GM21737 (cell line): ENCODE measurements at regions not wholly inside any gene's neighbourhood (a gene's known extent, or its start where the extent isn't known, plus 50 kb on each side); places are given as distances from the start of the nearest gene placed in this dataset.
"Not testable (repeated sequence)": the region's sequence is repeated elsewhere in the genome, so short reads cannot be mapped to it uniquely, and the experiment has no call there.

Experiments
- ATAC-seq: cut with Tn5 transposase; IDR thresholded peaks from one replicate; pipeline ENCODE4 v1.9.1; 2021; ENCODE audit warnings: mild to moderate bottlenecking, moderate library complexity; ENCODE audit not compliant: unreplicated experiment

- no peak for ATAC-seq
Measured at GRCh38 chr7:118898284-118898683, 673.8 kb downstream of the ANKRD7 start.

- ATAC-seq: no peak
Measured at GRCh38 chr7:118902600-118902999, 678.1 kb downstream of the ANKRD7 start.

GRCh38 chr7:118907911-118908527 lies 683.5 kb downstream of the ANKRD7 start:
- ATAC-seq: no peak

GRCh38 chr7:118916120-118916519 lies 691.6 kb downstream of the ANKRD7 start:
- not testable (repeated sequence) for ATAC-seq

DNA sequence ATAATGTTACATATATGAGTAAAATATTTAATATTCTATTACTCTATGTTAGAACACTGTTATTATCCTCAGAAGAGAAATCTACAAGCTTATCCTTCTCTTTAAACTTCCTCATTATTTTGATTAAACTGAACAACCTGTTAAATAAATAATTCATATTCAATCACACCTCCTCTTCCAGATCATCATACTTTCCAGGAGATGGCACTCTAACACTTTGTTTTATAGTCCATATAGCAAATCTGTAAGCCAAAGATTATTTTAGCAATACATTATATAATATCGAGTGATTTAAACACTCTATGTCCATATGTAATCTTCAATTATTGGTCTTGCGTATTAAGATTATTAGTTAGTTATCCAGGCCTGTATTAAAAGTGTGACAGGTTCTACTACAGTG lies 694.1 kb downstream of the ANKRD7 start:
- no peak for ATAC-seq

DNA sequence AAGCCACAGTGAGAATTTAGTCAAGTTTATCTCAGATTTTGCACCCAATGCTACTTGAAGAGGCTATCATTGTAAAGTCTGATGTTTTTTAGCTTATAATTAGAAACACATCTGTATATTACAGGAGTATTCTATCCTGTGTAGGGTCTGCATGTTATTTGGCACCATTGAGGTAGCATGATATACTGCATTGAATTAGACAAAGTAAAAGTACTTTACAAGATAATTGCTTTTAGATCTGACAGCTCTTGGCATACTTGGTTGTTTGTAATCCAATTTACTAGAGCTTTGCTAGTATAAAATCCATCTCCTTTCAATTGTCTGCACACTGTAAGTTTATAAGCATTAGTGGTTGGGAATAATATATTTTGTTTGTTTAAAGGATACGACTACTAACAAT lies 714.3 kb downstream of the ANKRD7 start:
- no peak for ATAC-seq

DNA sequence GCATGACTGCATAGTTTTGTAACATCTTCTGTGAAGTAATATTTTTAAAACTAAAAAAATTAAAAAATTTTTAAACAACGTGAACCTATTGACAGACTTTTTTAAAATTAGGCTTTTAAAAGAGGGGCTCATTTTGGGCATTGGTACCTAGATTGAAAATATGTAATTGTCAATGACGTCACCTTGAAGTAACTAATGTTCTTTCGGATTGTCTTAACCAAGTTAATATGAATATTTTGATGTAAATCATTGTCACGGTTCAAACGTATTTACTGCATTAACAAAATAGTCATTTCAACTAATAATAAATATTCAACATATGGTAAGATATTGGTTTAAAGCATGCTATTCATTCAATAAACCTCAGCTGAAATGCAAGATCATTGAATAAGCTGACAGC lies 719.8 kb downstream of the ANKRD7 start:
- ATAC-seq: no peak

GRCh38 chr7:118945911-118946682 lies 721.6 kb downstream of the ANKRD7 start:
- no peak for ATAC-seq

DNA sequence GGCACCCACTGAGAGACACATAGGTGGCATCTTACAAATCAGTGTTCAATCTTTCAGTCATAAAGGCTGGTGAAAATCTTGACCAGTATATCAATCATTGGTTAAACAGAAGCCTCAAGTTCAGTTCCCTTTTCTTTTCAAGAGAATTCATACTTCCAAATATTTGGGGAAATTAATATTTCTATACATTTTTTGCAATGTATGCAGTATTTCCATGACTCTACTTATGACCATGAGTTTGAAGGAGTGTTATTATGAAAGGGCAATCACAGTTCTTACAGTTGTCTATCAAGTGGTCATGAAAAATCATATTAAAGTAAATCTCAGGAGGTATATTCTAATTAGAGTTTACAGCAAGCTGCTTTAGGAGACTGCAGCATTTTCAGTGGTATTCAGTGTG lies 724.0 kb downstream of the ANKRD7 start:
- ATAC-seq: no peak

GRCh38 chr7:118949031-118949430 lies 724.5 kb downstream of the ANKRD7 start:
- ATAC-seq: no peak

DNA sequence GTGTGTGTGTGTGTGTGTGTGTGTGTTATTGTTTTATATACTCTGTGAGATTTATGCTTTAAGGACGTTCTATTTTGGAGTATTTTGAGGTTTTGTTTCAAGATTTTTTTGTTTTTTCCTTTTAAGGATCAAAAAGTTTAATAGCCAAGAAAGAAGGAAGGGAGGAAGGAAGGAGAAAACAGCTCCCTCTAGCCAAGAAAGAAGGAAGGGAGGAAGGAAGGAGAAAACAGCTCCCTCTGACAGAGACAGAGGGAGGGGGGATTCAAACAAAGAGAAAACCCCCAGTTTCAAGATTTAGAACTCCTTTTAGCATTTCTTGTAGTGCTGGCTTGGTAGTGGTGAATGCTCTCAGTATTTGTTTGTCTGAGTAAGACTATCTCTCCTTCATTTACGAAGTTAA lies 731.8 kb downstream of the ANKRD7 start:
- ATAC-seq: not testable (repeated sequence)

DNA sequence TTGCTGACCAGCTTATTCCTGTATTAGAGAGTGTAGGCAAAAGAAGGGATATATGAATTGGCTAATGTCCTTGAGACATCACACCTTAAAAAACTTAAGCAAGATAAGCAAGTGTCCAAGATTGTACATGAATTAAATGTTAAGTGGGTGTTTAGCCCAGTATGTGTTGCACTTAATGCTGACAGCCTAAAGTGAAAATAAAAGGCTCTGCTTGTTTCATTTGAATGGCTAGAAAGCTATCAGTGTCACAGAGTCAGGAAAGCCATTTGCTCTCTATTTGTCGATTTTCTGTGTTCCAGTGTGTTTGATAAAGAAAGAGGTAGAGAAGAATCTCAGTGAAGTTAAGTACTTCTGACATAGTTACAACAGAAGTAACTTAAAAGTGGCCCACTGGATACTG lies 744.9 kb downstream of the ANKRD7 start:
- ATAC-seq: no peak

GRCh38 chr7:118971706-118972105 lies 747.2 kb downstream of the ANKRD7 start:
- ATAC-seq: no peak

GRCh38 chr7:118974836-118975235 lies 750.3 kb downstream of the ANKRD7 start:
- ATAC-seq: no peak

- no peak for ATAC-seq
Measured at GRCh38 chr7:118995350-118995749, 770.8 kb downstream of the ANKRD7 start.

GRCh38 chr7:119007236-119007635 lies 782.7 kb downstream of the ANKRD7 start:
- no peak for ATAC-seq

GRCh38 chr7:119010635-119011034 lies 786.1 kb downstream of the ANKRD7 start:
- no peak for ATAC-seq

GRCh38 chr7:119026391-119026790 lies 801.9 kb downstream of the ANKRD7 start:
- ATAC-seq: no peak

- no peak for ATAC-seq
Measured at GRCh38 chr7:119028736-119029135, 804.2 kb downstream of the ANKRD7 start.

- not testable (repeated sequence) for ATAC-seq
Measured at GRCh38 chr7:119032136-119032535, 807.6 kb downstream of the ANKRD7 start.

GRCh38 chr7:119033641-119034040 lies 809.1 kb downstream of the ANKRD7 start:
- no peak for ATAC-seq

- no peak for ATAC-seq
Measured at GRCh38 chr7:119037941-119038340, 813.4 kb downstream of the ANKRD7 start.

- ATAC-seq: no peak
Measured at GRCh38 chr7:119046068-119046467, 821.6 kb downstream of the ANKRD7 start.
